T-helper 2 cell treated with Interferon-gamma antibody and Interleukin-4, amounts not matched to agents 100 ng/mL and 5 ng/mL, for 36 hours (primary cell): ENCODE measurements at regions not wholly inside any gene's neighbourhood (a gene's known extent, or its start where the extent isn't known, plus 50 kb on each side); places are given as distances from the start of the nearest gene placed in this dataset.
"Not testable (repeated sequence)": the region's sequence is repeated elsewhere in the genome, so short reads cannot be mapped to it uniquely, and the experiment has no call there.

Experiments
- intact Hi-C: fragments of 100-400 bp; cut with micrococcal nuclease; formaldehyde crosslinking; loops from one replicate; pipeline ENCODE4 v1.15.1; 2023

- intact Hi-C loops = loop anchor here (5.0 kb wide), 1 partner anchor 34 kb away; no protein-coding TSS in a partner anchor
Observed at GRCh38 chr9:21591221-21592062, 109.3 kb upstream of the IFNE start.

GRCh38 chr9:21592063-21592338 lies 109.9 kb upstream of the IFNE start:
- intact Hi-C loops = loop anchor here (5.0 kb wide), 1 partner anchor 35 kb away; no protein-coding TSS in a partner anchor

GRCh38 chr9:21597284-21597683 lies 115.2 kb upstream of the IFNE start:
- intact Hi-C loops = no loop called here

- intact Hi-C loops = no loop called here
Observed at GRCh38 chr9:21598749-21599148, 116.6 kb upstream of the IFNE start.

GRCh38 chr9:21605489-21605931 lies 123.4 kb upstream of the IFNE start:
- intact Hi-C loops = no loop called here

GRCh38 chr9:21607576-21607975 lies 125.5 kb upstream of the IFNE start:
- intact Hi-C loops = no loop called here

- intact Hi-C loops = no loop called here
Observed at GRCh38 chr9:21608200-21608599, 126.1 kb upstream of the IFNE start.

- intact Hi-C loops = no loop called here
Observed at GRCh38 chr9:21609506-21609905, 127.4 kb upstream of the IFNE start.

- intact Hi-C loops = no loop called here
Observed at GRCh38 chr9:21611891-21612290, 129.8 kb upstream of the IFNE start.

GRCh38 chr9:21615018-21615417 lies 132.9 kb upstream of the IFNE start:
- intact Hi-C loops = no loop called here

- intact Hi-C loops = no loop called here
Observed at GRCh38 chr9:21615446-21615845, 133.3 kb upstream of the IFNE start.

GRCh38 chr9:21616082-21616778 lies 134.1 kb upstream of the IFNE start:
- intact Hi-C loops = no loop called here

GRCh38 chr9:21624675-21625644 lies 142.8 kb upstream of the IFNE start:
- intact Hi-C loops = no loop called here

- intact Hi-C loops = no loop called here
Observed at GRCh38 chr9:21626493-21626892, 144.4 kb upstream of the IFNE start.

GRCh38 chr9:21628954-21629353 lies 146.8 kb upstream of the IFNE start:
- intact Hi-C loops = not testable (repeated sequence)

- intact Hi-C loops = no loop called here
Observed at GRCh38 chr9:21634951-21635350, 152.8 kb upstream of the IFNE start.

GRCh38 chr9:21638104-21638503 lies 156.0 kb upstream of the IFNE start:
- intact Hi-C loops = no loop called here

GRCh38 chr9:21653091-21653490 lies 149.3 kb upstream of the MTAP start:
- intact Hi-C loops = no loop called here

GRCh38 chr9:21653589-21653988 lies 148.8 kb upstream of the MTAP start:
- intact Hi-C loops = no loop called here

GRCh38 chr9:21656776-21657674 lies 145.4 kb upstream of the MTAP start:
- intact Hi-C loops = no loop called here
